ENCODE measurements at regions not wholly inside any gene's neighbourhood (a gene's known extent, or its start where the extent isn't known, plus 50 kb on each side); places are given as distances from the start of the nearest gene placed in this dataset.
"Not testable (repeated sequence)": the region's sequence is repeated elsewhere in the genome, so short reads cannot be mapped to it uniquely, and the experiment has no call there.

GRCh38 chr15:35696767-35697231 lies 150.8 kb upstream of the DPH6 start:
- DNase-seq = no peak

- no peak for DNase-seq
Measured at GRCh38 chr15:35697549-35698299, 151.8 kb upstream of the DPH6 start.

GRCh38 chr15:35698331-35698730 lies 152.4 kb upstream of the DPH6 start:
- no peak for DNase-seq

GRCh38 chr15:35698966-35699575 lies 153.1 kb upstream of the DPH6 start:
- DNase-seq = no peak

GRCh38 chr15:35700091-35700593 lies 154.2 kb upstream of the DPH6 start:
- not testable (repeated sequence) for DNase-seq

GRCh38 chr15:35701402-35702046 lies 155.6 kb upstream of the DPH6 start:
- DNase-seq = no peak

- DNase-seq = no peak
Measured at GRCh38 chr15:35702946-35703495, 157.1 kb upstream of the DPH6 start.

GRCh38 chr15:35705030-35705883 lies 159.3 kb upstream of the DPH6 start:
- DNase-seq = no peak

GRCh38 chr15:35705884-35706585 lies 160.1 kb upstream of the DPH6 start:
- DNase-seq = no peak

GRCh38 chr15:35712956-35713355 lies 167.0 kb upstream of the DPH6 start:
- DNase-seq = no peak

- DNase-seq = no peak
Measured at GRCh38 chr15:35713733-35714132, 167.8 kb upstream of the DPH6 start.

GRCh38 chr15:35717721-35718120 lies 171.8 kb upstream of the DPH6 start:
- no peak for DNase-seq

GRCh38 chr15:35720019-35720418 lies 174.1 kb upstream of the DPH6 start:
- no peak for DNase-seq

GRCh38 chr15:35720984-35721383 lies 175.0 kb upstream of the DPH6 start:
- DNase-seq = no peak

- DNase-seq = no peak
Measured at GRCh38 chr15:35721751-35722150, 175.8 kb upstream of the DPH6 start.

GRCh38 chr15:35722501-35722900 lies 176.5 kb upstream of the DPH6 start:
- no peak for DNase-seq

GRCh38 chr15:35723120-35723847 lies 177.3 kb upstream of the DPH6 start:
- no peak for DNase-seq

GRCh38 chr15:35723852-35724251 lies 177.9 kb upstream of the DPH6 start:
- DNase-seq = no peak

GRCh38 chr15:35724626-35725025 lies 178.7 kb upstream of the DPH6 start:
- no peak for DNase-seq

GRCh38 chr15:35725353-35725752 lies 179.4 kb upstream of the DPH6 start:
- DNase-seq = no peak

GRCh38 chr15:35727627-35728026 lies 181.7 kb upstream of the DPH6 start:
- no peak for DNase-seq
